22Rv1 (cell line): ENCODE measurements at regions not wholly inside any gene's neighbourhood (a gene's known extent, or its start where the extent isn't known, plus 50 kb on each side); places are given as distances from the start of the nearest gene placed in this dataset.

Source experiments
- H3K27ac ChIP-seq: fragments of 450-650 bp; 2 replicates; pipeline ENCODE4 v1.5.1; 2017
- ZFX ChIP-seq: fragments of 450-650 bp; IDR thresholded peaks from 2 replicates; pipeline ENCODE4 v1.6.1; 2017; ENCODE audit warnings: antibody characterized with exemption, borderline replicate concordance
- TF ChIP-seq, protein P1 (sequence below): fragments of 450-650 bp; IDR thresholded peaks from 2 replicates; pipeline ENCODE4 v1.5.1; 2017; ENCODE audit warnings: mild to moderate bottlenecking

GRCh38 chr5:156274453-156274852, 52.5 kb upstream of the SGCD start:
- no peak overlapping the region for H3K27ac ChIP-seq
- TF ChIP-seq, protein P1, sequence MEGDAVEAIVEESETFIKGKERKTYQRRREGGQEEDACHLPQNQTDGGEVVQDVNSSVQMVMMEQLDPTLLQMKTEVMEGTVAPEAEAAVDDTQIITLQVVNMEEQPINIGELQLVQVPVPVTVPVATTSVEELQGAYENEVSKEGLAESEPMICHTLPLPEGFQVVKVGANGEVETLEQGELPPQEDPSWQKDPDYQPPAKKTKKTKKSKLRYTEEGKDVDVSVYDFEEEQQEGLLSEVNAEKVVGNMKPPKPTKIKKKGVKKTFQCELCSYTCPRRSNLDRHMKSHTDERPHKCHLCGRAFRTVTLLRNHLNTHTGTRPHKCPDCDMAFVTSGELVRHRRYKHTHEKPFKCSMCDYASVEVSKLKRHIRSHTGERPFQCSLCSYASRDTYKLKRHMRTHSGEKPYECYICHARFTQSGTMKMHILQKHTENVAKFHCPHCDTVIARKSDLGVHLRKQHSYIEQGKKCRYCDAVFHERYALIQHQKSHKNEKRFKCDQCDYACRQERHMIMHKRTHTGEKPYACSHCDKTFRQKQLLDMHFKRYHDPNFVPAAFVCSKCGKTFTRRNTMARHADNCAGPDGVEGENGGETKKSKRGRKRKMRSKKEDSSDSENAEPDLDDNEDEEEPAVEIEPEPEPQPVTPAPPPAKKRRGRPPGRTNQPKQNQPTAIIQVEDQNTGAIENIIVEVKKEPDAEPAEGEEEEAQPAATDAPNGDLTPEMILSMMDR, result no peak
- TF ChIP-seq ZFX, result no peak
